Panc1 (cell line): ENCODE measurements at regions not wholly inside any gene's neighbourhood (a gene's known extent, or its start where the extent isn't known, plus 50 kb on each side); places are given as distances from the start of the nearest gene placed in this dataset.

Source experiments
- ATAC-seq: fragments of 200-7000 bp; cut with Tn5 transposase; 2 replicates; pipeline ENCODE4 v1.9.1; 2020; ENCODE audit warnings: mild to moderate bottlenecking, moderate library complexity
- BruUV-seq: library from RNA; stranded (reverse); fragments of 400-500 nt; replicated peaks from 2 replicates; lab custom pipeline; 2021; lab: Mats Ljungman, UMichigan
- CTCF ChIA-PET: fragments of 300-600 bp; sonication (Branson Sonifier 250); formaldehyde crosslinking; loops from one replicate; lab custom pipeline; 2022; ENCODE audit warnings: antibody characterized with exemption; lab: Charles Lee
- POLR2A ChIA-PET: fragments of 300-600 bp; sonication (Branson Sonifier 250); formaldehyde crosslinking; loops from one replicate; lab custom pipeline; 2022; ENCODE audit warnings: antibody characterized with exemption; lab: Charles Lee
- DNase-seq: peaks from one replicate; pipeline ENCODE4 v3.0.0-alpha.2; 2010; ENCODE audit warnings: low read depth, low spot score
- H3K27ac ChIP-seq: 2 replicates; pipeline ENCODE4 v1.5.1; 2011; ENCODE audit warnings: mild to moderate bottlenecking, low read length, inconsistent platforms
- H3K27me3 ChIP-seq: fragments of 200-500 bp; sonication (Bioruptor generic); 2 replicates; pipeline ENCODE4 v1.6.0; 2014; ENCODE audit warnings: low read length, inconsistent platforms; ENCODE audit not compliant: control insufficient read depth, insufficient read depth
- H3K36me3 ChIP-seq: fragments of 200-500 bp; sonication (Bioruptor generic); 2 replicates; pipeline ENCODE4 v1.5.1; 2014; ENCODE audit warnings: inconsistent platforms, mild to moderate bottlenecking, low read length, moderate library complexity; ENCODE audit not compliant: control insufficient read depth, insufficient read depth
- H3K4me1 ChIP-seq: 2 replicates; pipeline ENCODE4 v1.5.1; 2011; ENCODE audit warnings: inconsistent platforms, mild to moderate bottlenecking, low read length, moderate library complexity; ENCODE audit not compliant: control insufficient read depth, insufficient read depth
- H3K4me3 ChIP-seq, 2 experiments: 2 replicates each; pipeline ENCODE4 v1.5.1; 2011 to 2012; ENCODE audit warnings: low read depth in 2 of 2, low read length in 2 of 2, mild to moderate bottlenecking in 2 of 2, inconsistent platforms in 1 of 2, moderate library complexity in 1 of 2
- H3K9me3 ChIP-seq: fragments of 200-500 bp; sonication (Bioruptor generic); 2 replicates; pipeline ENCODE4 v1.5.1; 2014; ENCODE audit warnings: low read depth, mild to moderate bottlenecking, inconsistent platforms, low read length, moderate library complexity; ENCODE audit not compliant: control insufficient read depth, insufficient read depth
- POLR2AphosphoS5 ChIP-seq: IDR thresholded peaks from 2 replicates; pipeline ENCODE4 v1.6.1; 2012; ENCODE audit warnings: mild to moderate bottlenecking, low read depth, low read length, moderate library complexity
- SIN3A ChIP-seq: IDR thresholded peaks from 2 replicates; pipeline ENCODE4 v1.6.1; 2012; ENCODE audit warnings: low read depth, mild to moderate bottlenecking, low read length, moderate library complexity, borderline replicate concordance; ENCODE audit not compliant: insufficient read depth
- TCF7L2 ChIP-seq: IDR thresholded peaks from 2 replicates; pipeline ENCODE4 v1.6.1; 2011; ENCODE audit warnings: mild to moderate bottlenecking, low read depth, low read length, inconsistent platforms
- in situ Hi-C: cut with HindIII; loops from 2 replicates; pipeline ENCODE4 v1.10.0; 2016; ENCODE audit warnings: low sequenced_read_pairs, low pct_unique_long_range_greater_than_20kb
- intact Hi-C: fragments of 100-400 bp; cut with micrococcal nuclease; formaldehyde crosslinking; loops from one replicate; pipeline ENCODE4 v1.10.0; 2022; ENCODE audit not compliant: unreplicated experiment
- TF ChIP-seq, protein P1 (sequence below): fragments of 450-650 bp; IDR thresholded peaks from 2 replicates; pipeline ENCODE4 v1.5.1; 2017; ENCODE audit warnings: mild to moderate bottlenecking
- TF ChIP-seq, protein P2 (sequence below), 2 experiments: IDR thresholded peaks; 2 replicates each; pipeline ENCODE4 v1.6.1; 2011 to 2012; ENCODE audit warnings: low read depth in 2 of 2, control low read depth in 1 of 2, low read length in 1 of 2, mild to moderate bottlenecking in 1 of 2, moderate library complexity in 1 of 2; ENCODE audit not compliant: insufficient read depth in 1 of 2

DNA sequence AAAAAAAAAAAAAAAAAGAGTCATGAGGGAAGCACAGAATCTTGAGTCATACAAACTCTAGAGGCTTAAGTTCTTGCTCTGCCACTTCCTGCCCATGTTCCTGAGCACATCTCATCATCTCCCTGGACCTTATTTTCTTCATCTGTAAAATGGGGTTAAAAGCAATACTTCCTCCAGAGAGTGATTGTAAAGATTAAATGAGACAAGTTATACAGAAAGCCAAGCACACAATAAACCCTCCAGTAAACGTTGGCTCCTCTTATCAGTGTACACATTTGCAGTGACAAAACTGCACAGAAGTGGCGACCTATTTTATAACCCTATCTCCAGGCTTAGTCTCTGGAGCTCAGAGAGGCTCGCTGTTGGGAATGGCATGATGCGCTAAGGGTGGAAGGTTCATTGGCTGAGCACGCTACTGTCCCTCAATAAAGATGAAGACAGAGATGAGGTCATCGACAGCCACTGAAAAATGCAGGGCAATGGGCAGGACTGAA lies 82.1 kb downstream of the RRAGC start:
- DNase-seq: no peak
- no peak for ATAC-seq
- H3K36me3 ChIP-seq: no peaks in the 10 kb centered on the region
- intact Hi-C loops (no loop called here), in situ Hi-C loops (no loop called here)
- CTCF ChIA-PET: no interaction called here
- H3K27me3 ChIP-seq: peaks cover 13% of the 10 kb centered on the region
- H3K4me3 ChIP-seq: no peak overlapping the region
- no TSS peak for BruUV-seq
- no peak overlapping the region for H3K27ac ChIP-seq
- TF ChIP-seq SIN3A (no peak), POLR2AphosphoS5 (no peak), TCF7L2 (no peak)
- TF ChIP-seq, protein P1, sequence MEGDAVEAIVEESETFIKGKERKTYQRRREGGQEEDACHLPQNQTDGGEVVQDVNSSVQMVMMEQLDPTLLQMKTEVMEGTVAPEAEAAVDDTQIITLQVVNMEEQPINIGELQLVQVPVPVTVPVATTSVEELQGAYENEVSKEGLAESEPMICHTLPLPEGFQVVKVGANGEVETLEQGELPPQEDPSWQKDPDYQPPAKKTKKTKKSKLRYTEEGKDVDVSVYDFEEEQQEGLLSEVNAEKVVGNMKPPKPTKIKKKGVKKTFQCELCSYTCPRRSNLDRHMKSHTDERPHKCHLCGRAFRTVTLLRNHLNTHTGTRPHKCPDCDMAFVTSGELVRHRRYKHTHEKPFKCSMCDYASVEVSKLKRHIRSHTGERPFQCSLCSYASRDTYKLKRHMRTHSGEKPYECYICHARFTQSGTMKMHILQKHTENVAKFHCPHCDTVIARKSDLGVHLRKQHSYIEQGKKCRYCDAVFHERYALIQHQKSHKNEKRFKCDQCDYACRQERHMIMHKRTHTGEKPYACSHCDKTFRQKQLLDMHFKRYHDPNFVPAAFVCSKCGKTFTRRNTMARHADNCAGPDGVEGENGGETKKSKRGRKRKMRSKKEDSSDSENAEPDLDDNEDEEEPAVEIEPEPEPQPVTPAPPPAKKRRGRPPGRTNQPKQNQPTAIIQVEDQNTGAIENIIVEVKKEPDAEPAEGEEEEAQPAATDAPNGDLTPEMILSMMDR: no peak
- TF ChIP-seq, protein P2, sequence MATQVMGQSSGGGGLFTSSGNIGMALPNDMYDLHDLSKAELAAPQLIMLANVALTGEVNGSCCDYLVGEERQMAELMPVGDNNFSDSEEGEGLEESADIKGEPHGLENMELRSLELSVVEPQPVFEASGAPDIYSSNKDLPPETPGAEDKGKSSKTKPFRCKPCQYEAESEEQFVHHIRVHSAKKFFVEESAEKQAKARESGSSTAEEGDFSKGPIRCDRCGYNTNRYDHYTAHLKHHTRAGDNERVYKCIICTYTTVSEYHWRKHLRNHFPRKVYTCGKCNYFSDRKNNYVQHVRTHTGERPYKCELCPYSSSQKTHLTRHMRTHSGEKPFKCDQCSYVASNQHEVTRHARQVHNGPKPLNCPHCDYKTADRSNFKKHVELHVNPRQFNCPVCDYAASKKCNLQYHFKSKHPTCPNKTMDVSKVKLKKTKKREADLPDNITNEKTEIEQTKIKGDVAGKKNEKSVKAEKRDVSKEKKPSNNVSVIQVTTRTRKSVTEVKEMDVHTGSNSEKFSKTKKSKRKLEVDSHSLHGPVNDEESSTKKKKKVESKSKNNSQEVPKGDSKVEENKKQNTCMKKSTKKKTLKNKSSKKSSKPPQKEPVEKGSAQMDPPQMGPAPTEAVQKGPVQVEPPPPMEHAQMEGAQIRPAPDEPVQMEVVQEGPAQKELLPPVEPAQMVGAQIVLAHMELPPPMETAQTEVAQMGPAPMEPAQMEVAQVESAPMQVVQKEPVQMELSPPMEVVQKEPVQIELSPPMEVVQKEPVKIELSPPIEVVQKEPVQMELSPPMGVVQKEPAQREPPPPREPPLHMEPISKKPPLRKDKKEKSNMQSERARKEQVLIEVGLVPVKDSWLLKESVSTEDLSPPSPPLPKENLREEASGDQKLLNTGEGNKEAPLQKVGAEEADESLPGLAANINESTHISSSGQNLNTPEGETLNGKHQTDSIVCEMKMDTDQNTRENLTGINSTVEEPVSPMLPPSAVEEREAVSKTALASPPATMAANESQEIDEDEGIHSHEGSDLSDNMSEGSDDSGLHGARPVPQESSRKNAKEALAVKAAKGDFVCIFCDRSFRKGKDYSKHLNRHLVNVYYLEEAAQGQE (IDR thresholded peaks at IDR 0.05; ENCODE audit: insufficient read depth in 1 of 2, low read depth in 2 of 2, low read length in 1 of 2): no peak
- POLR2A ChIA-PET: no interaction called here
- no peaks in the 10 kb centered on the region for H3K4me1 ChIP-seq
- no peaks in the 10 kb centered on the region for H3K9me3 ChIP-seq

DNA sequence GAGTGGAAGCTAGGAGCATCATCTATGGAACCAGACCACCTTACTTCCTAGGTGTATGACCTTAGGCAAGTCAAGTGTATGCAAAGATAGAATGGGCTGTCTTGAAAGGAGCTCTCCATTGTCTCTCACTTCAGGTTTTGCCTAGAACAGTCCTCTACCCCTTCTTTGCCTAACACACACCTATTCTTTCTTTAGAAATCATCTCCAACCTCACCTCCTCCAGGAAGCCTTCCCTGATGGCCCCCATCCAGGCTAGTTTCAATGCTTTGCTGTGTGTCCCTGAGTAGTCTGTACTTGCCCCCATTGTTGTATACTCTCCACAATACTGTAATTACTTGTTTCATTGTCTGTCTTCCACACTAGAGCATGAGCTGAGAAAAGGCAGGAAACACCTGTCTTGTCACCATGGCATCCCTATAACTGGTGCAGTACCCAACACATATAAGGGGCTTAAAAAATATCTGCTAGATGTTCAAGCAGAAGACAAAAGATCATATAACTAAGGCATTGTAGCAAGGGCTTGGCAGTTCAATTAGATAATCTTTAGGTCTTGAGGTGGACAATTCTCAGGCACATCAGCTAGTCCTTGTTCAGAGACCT lies 83.0 kb downstream of the RRAGC start:
- no peak overlapping the region for H3K27ac ChIP-seq
- BruUV-seq: no TSS peak
- no peaks in the 10 kb centered on the region for H3K9me3 ChIP-seq
- no peaks in the 10 kb centered on the region for H3K36me3 ChIP-seq
- ATAC-seq: no peak
- TF ChIP-seq POLR2AphosphoS5 (no peak), SIN3A (no peak), TCF7L2 (no peak)
- TF ChIP-seq, protein P1: no peak
- TF ChIP-seq, protein P2 (IDR thresholded peaks at IDR 0.05; ENCODE audit: insufficient read depth in 1 of 2, low read depth in 2 of 2, low read length in 1 of 2): no peak
- H3K4me3 ChIP-seq: no peak overlapping the region
- ChIA-PET POLR2A (no interaction called here), CTCF (no interaction called here)
- intact Hi-C loops (no loop called here), in situ Hi-C loops (no loop called here)
- no peaks in the 10 kb centered on the region for H3K4me1 ChIP-seq
- peaks cover 10% of the 10 kb centered on the region for H3K27me3 ChIP-seq
- no peak for DNase-seq
